ENCODE measurements at regions not wholly inside any gene's neighbourhood (a gene's known extent, or its start where the extent isn't known, plus 50 kb on each side); places are given as distances from the start of the nearest gene placed in this dataset.

DNA sequence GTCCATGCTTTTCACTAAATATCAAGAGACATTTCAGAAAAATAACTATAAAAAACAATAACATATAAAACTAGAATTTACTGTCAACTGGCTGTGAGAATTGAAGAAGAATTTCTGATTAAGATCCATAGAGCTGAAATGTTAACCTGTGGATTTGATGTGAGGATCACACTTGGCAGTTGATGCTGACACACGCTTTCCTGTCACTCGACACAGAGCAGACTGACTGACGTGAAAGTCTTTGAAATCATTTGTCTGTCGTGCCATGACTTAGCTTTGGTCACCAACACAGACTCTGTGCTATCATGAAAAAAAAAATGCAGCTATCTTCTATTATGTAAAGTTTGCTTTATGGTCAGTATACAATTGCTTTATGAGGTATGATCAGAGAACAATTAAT, 706.0 kb upstream of the ZP4 start:
- FAIRE-seq, result no peak
- BruUV-seq (replicated peaks), result no TSS peak

DNA sequence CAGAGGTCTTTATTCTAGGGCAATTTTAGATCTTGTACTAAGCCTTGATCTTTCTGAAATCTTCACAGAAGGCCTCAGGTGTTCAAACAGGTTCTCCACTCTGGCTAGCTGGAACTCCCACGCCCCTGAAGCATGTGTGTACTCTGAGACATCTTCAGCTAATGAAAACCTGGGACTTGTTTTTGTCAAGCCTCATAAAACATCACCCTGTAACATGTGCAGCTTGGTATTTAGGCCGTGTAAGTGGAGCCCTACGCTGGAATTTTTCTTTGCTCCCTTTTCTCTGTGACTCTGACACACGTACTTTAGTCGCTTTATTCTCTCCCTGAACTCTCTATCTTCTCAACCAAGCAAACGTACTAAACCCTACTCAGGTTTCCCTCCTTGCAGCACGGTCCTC, 701.9 kb upstream of the ZP4 start:
- ATAC-seq (no peak), FAIRE-seq (no peak), DNase-seq (ENCODE audit: low spot score) (no peak)
- no peaks in the 10 kb centered on the region for H3K27me3 ChIP-seq (ENCODE audit: control insufficient read depth in 1 of 2, insufficient read depth in 2 of 2, low read length in 2 of 2)
- POLR2A ChIA-PET, result no interaction called here
- no peaks in the 10 kb centered on the region for H4K20me1 ChIP-seq (ENCODE audit: insufficient read depth, low read length)
- H2AFZ ChIP-seq (ENCODE audit: low read length), result no peak overlapping the region
- CTCF ChIA-PET (ENCODE audit: low intra/inter-chr PET ratio, low total read pairs), result no interaction called here
- H3K36me3 ChIP-seq (replicated peaks in 1 of 2; ENCODE audit: control insufficient read depth in 1 of 2, insufficient read depth in 2 of 2, low read length in 2 of 2), result no peaks in the 10 kb centered on the region
- BruUV-seq (replicated peaks), result no TSS peak
- no peak overlapping the region for H3K27ac ChIP-seq (ENCODE audit: extremely low read length, insufficient read depth, low read length)
- no peak overlapping the region for H3K4me3 ChIP-seq (replicated peaks in 1 of 3; ENCODE audit: insufficient read depth in 1 of 3, low read depth in 2 of 3, low read length in 3 of 3)
- H3K9me3 ChIP-seq (ENCODE audit: low read length), result peaks cover 82% of the 10 kb centered on the region
- WGBS (ENCODE audit: low lambda C conversion rate), result 9% methylated on average over 7 of the region's 7 CpGs
- no peak for TF ChIP-seq ZNF136 (CRISPR knock-in tag; IDR thresholded peaks at IDR 0.05; ENCODE audit: low read depth)
- no peak for TF ChIP-seq MTF1 (CRISPR knock-in tag; IDR thresholded peaks at IDR 0.05)
- TF ChIP-seq CREBL2 (CRISPR knock-in tag; IDR thresholded peaks at IDR 0.05; ENCODE audit: borderline replicate concordance), result no peak
- TF ChIP-seq, protein P1, sequence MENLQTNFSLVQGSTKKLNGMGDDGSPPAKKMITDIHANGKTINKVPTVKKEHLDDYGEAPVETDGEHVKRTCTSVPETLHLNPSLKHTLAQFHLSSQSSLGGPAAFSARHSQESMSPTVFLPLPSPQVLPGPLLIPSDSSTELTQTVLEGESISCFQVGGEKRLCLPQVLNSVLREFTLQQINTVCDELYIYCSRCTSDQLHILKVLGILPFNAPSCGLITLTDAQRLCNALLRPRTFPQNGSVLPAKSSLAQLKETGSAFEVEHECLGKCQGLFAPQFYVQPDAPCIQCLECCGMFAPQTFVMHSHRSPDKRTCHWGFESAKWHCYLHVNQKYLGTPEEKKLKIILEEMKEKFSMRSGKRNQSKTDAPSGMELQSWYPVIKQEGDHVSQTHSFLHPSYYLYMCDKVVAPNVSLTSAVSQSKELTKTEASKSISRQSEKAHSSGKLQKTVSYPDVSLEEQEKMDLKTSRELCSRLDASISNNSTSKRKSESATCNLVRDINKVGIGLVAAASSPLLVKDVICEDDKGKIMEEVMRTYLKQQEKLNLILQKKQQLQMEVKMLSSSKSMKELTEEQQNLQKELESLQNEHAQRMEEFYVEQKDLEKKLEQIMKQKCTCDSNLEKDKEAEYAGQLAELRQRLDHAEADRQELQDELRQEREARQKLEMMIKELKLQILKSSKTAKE (CRISPR knock-in tag; IDR thresholded peaks at IDR 0.05; ENCODE audit: borderline replicate concordance), result no peak
- no peak for TF ChIP-seq ZNF597 (CRISPR knock-in tag; IDR thresholded peaks at IDR 0.05)
- TF ChIP-seq ZKSCAN1 (IDR thresholded peaks at IDR 0.05; ENCODE audit: low read length), result no peak
- TF ChIP-seq ZNF124 (CRISPR knock-in tag; IDR thresholded peaks at IDR 0.05), result no peak
- in situ Hi-C loops (cut with HindIII; ENCODE audit: extremely low pct_ligation_motif_present, low pct_unique_long_range_greater_than_20kb) (no loop called here), intact Hi-C loops (cut with micrococcal nuclease; ENCODE audit: unreplicated experiment) (no loop called here)
- no peaks in the 10 kb centered on the region for H3K79me2 ChIP-seq (ENCODE audit: insufficient read depth, low read length)
- H3K4me1 ChIP-seq (ENCODE audit: insufficient read depth, low read length), result no peaks in the 10 kb centered on the region
- H3K9ac ChIP-seq (ENCODE audit: insufficient read depth, low read depth, low read length), result no peak overlapping the region
- H3K4me2 ChIP-seq (ENCODE audit: low read depth, low read length), result no peak overlapping the region

More for the DNA sequence above, 706.0 kb upstream of the ZP4 start:
- Histone ChIP-seq H3K4me3 (replicated peaks in 1 of 3; ENCODE audit: insufficient read depth in 1 of 3, low read depth in 2 of 3, low read length in 3 of 3) (no peak overlapping the region), H3K36me3 (replicated peaks in 1 of 2; ENCODE audit: control insufficient read depth in 1 of 2, insufficient read depth in 2 of 2, low read length in 2 of 2) (no peaks in the 10 kb centered on the region), H3K79me2 (ENCODE audit: insufficient read depth, low read length) (no peaks in the 10 kb centered on the region), H4K20me1 (ENCODE audit: insufficient read depth, low read length) (no peaks in the 10 kb centered on the region), H2AFZ (ENCODE audit: low read length) (no peak overlapping the region), H3K27ac (ENCODE audit: extremely low read length, insufficient read depth, low read length) (no peak overlapping the region), H3K9ac (ENCODE audit: insufficient read depth, low read depth, low read length) (no peak overlapping the region), H3K4me2 (ENCODE audit: low read depth, low read length) (no peak overlapping the region), H3K27me3 (ENCODE audit: control insufficient read depth in 1 of 2, insufficient read depth in 2 of 2, low read length in 2 of 2) (no peaks in the 10 kb centered on the region), H3K9me3 (ENCODE audit: low read length) (peaks cover 84% of the 10 kb centered on the region), H3K4me1 (ENCODE audit: insufficient read depth, low read length) (no peaks in the 10 kb centered on the region)
- intact Hi-C loops (cut with micrococcal nuclease; ENCODE audit: unreplicated experiment) (no loop called here), in situ Hi-C loops (cut with HindIII; ENCODE audit: extremely low pct_ligation_motif_present, low pct_unique_long_range_greater_than_20kb) (no loop called here)
- 2% methylated on average over 4 of the region's 4 CpGs for WGBS (ENCODE audit: low lambda C conversion rate)
- TF ChIP-seq, protein P2, sequence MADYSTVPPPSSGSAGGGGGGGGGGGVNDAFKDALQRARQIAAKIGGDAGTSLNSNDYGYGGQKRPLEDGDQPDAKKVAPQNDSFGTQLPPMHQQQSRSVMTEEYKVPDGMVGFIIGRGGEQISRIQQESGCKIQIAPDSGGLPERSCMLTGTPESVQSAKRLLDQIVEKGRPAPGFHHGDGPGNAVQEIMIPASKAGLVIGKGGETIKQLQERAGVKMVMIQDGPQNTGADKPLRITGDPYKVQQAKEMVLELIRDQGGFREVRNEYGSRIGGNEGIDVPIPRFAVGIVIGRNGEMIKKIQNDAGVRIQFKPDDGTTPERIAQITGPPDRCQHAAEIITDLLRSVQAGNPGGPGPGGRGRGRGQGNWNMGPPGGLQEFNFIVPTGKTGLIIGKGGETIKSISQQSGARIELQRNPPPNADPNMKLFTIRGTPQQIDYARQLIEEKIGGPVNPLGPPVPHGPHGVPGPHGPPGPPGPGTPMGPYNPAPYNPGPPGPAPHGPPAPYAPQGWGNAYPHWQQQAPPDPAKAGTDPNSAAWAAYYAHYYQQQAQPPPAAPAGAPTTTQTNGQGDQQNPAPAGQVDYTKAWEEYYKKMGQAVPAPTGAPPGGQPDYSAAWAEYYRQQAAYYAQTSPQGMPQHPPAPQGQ (CRISPR knock-in tag; IDR thresholded peaks at IDR 0.05; ENCODE audit: borderline replicate concordance), result no peak
- TF ChIP-seq CREM (IDR thresholded peaks at IDR 0.05) (no peak), CREM (CRISPR knock-in tag; IDR thresholded peaks at IDR 0.05) (no peak), ZNF414 (CRISPR knock-in tag; IDR thresholded peaks at IDR 0.05) (no peak), ATF1 (CRISPR knock-in tag; IDR thresholded peaks at IDR 0.05) (no peak), ZNF878 (CRISPR knock-in tag; IDR thresholded peaks at IDR 0.05) (no peak), ZFP82 (CRISPR knock-in tag; IDR thresholded peaks at IDR 0.05; ENCODE audit: borderline replicate concordance) (no peak), AGO2 (optimal IDR thresholded peaks at IDR 0.05; ENCODE audit: low read depth, low read length) (no peak)
- CTCF ChIA-PET (ENCODE audit: low intra/inter-chr PET ratio, low total read pairs), result no interaction called here
- DNase-seq (ENCODE audit: low spot score) (no peak), ATAC-seq (no peak)
- POLR2A ChIA-PET, result no interaction called here
